GM10266 (cell line): ENCODE measurements at regions not wholly inside any gene's neighbourhood (a gene's known extent, or its start where the extent isn't known, plus 50 kb on each side); places are given as distances from the start of the nearest gene placed in this dataset.
A peak's percentile ranks its signal among the peaks of the same experiment; 100 is the strongest.

Experiments
- DNase-seq: peaks from one replicate; pipeline ENCODE4 v3.0.0; 2012; ENCODE audit errors: extremely low spot score
- TF ChIP-seq, protein P1 (sequence below): IDR thresholded peaks from 2 replicates; pipeline ENCODE4 v1.5.1; 2012; ENCODE audit warnings: mild to moderate bottlenecking, low read depth; ENCODE audit not compliant: control insufficient read depth, insufficient read depth; ENCODE audit errors: missing control alignments

DNA sequence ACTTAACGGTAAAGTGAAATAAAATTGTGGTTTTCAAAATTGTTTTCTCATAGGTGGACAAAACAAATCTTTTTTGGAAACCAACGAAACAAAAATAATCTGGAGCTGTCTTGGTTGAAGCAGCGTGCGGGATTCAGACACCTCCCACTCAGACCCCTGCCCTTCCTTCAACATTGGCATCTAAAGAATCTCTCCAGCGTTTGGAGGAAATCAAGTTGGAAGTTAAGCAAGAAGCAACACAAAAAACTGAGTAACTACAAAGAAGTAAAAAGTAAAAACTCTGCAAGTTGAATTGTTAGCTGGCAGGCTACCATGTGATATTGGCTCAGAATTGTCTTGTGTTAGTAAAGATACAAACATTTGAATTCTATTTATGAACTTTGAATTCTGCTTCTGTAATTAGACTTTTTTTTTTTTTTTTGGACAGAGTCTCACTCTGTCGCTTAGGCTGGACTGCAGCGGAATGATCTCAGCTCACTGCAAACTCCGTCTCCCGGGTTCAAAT is 361.0 kb upstream of the PMFBP1 start:
- TF ChIP-seq, protein P1, sequence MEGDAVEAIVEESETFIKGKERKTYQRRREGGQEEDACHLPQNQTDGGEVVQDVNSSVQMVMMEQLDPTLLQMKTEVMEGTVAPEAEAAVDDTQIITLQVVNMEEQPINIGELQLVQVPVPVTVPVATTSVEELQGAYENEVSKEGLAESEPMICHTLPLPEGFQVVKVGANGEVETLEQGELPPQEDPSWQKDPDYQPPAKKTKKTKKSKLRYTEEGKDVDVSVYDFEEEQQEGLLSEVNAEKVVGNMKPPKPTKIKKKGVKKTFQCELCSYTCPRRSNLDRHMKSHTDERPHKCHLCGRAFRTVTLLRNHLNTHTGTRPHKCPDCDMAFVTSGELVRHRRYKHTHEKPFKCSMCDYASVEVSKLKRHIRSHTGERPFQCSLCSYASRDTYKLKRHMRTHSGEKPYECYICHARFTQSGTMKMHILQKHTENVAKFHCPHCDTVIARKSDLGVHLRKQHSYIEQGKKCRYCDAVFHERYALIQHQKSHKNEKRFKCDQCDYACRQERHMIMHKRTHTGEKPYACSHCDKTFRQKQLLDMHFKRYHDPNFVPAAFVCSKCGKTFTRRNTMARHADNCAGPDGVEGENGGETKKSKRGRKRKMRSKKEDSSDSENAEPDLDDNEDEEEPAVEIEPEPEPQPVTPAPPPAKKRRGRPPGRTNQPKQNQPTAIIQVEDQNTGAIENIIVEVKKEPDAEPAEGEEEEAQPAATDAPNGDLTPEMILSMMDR = no peak
- no peak for DNase-seq

- TF ChIP-seq, protein P1 = no peak
- DNase-seq = peak; percentile 10
These were observed 358.5 kb upstream of the PMFBP1 start for GRCh38 chr16:72530434-72530833.

DNA sequence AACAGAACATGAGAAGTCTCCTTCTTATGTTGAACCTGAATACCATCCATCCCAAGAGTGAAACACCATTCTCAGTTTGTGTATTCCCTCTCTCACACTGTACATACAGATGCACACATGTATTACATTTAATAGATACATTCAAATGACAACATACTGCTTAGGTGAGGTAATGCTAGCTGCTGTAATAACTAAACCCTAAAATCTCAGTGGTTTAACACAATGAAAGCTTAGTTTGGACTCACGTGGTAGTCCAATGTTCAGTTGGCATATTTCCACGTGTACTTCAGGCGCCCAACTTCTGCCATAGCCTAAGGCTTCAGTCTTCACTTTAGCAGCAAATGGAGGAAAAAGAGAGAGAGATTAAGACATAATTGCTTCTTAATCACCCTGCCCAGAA is 351.1 kb upstream of the PMFBP1 start:
- DNase-seq = no peak
- TF ChIP-seq, protein P1 = no peak

DNA sequence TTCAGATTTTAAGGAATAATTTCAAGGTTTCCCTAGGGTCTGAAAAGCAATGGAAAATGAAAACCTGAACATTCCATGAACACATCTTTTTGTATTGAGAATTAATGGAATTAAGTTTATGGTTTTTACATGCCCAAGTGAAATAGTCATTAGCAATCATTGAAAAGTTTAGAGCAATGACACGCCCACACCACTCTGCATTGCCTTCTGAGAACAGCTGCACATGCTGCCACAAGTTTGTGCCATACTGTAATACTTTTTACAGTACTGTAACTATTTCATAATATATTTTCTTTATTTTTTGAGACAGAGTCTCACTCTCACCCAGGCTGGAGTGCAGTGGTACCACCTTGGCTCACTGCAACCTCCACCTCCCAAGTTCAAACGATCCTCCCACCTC is 345.2 kb upstream of the PMFBP1 start:
- DNase-seq = no peak
- TF ChIP-seq, protein P1 = no peak

DNA sequence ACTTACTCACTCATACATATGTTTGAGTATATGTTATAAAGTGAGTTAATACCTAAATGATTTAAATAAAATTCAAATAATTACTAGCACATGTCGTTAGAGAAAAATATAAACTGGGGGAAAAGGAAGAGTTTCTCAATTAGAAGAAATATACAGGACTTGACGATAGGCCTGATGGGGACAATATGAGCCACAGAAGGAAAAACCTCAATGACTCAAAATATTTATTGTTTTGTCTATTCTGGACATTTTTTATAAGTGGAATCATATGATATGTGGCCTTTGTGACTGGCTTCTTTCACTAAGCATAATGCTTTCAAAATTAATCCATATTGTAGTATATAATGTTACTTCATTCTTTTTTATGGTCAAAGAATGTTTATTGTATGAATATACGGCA is 339.2 kb upstream of the PMFBP1 start:
- DNase-seq = no peak
- TF ChIP-seq, protein P1 = no peak

GRCh38 chr16:72508191-72508590 is 336.2 kb upstream of the PMFBP1 start:
- DNase-seq = no peak
- TF ChIP-seq, protein P1 = no peak

DNA sequence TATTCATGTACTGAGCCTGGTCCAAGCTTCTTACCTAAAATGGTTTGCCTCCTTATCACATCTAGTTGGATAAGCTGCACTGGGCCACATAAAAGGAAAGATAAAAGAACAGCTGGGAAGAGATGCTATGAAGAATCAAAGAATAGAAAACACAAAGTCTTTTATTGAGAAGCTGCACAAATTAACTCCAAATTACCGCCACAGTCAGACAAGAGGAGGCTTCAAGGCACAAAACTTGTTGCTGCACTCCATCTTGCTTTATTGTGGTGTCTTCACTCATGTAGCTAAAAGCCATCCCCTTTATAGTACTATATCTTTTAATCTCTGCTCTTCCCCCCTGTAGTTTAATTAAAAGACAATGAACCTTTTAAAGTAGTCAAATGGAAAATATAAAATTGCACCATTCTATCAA is 330.6 kb upstream of the PMFBP1 start:
- no peak for DNase-seq
- TF ChIP-seq, protein P1 = no peak
